HG03457 (cell line): ENCODE measurements at regions not wholly inside any gene's neighbourhood (a gene's known extent, or its start where the extent isn't known, plus 50 kb on each side); places are given as distances from the start of the nearest gene placed in this dataset.
A peak's percentile ranks its signal among the peaks of the same experiment; 100 is the strongest.
"Not testable (repeated sequence)": the region's sequence is repeated elsewhere in the genome, so short reads cannot be mapped to it uniquely, and the experiment has no call there.

ENCODE experiments used
- ATAC-seq: cut with Tn5 transposase; IDR thresholded peaks from one replicate; pipeline ENCODE4 v1.9.1; 2021; ENCODE audit warnings: moderate number of reproducible peaks; ENCODE audit not compliant: unreplicated experiment

GRCh38 chr6:62889240-62889639 is 322.0 kb upstream of the FKBP1C start:
- no peak for ATAC-seq

GRCh38 chr6:62891065-62891647 is 320.1 kb upstream of the FKBP1C start:
- ATAC-seq, result no peak

DNA sequence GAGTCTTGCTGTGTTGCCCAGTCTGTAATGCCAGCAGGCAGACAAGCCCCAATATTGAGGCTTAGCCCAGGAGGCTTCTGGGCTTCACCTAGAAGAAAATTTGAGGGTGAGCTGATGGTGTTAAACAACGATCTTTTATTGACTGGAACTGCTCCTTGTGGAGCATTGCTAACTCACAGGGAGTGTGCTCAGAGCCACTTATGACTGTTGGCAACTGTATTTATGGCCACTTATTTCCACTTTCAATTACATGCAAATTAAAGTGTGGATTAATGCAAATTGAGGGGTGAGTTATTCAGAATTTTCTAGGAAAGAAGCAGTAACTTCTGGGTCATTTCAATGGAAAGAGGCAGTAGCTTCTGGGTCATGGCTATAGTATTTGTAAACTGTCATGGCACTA is 317.2 kb upstream of the FKBP1C start:
- ATAC-seq, result no peak

DNA sequence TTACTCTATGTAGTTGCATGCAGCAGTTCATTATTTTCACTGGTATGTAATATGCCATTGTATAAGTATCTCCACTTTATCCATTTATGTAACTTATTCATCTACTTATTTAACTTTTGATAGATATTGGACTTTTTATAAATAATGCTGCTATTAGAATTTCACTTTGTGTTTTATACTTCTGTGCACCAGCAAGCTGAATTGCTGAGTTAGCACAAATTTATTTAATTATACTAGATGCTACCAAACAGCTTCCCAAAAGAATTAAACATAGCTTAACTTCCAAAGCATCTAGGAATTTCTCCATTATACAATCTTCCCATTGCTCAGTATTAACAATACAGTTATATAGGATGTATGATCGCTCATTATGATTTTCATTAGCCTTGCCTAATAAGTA is 308.0 kb upstream of the FKBP1C start:
- no peak for ATAC-seq

GRCh38 chr6:62904687-62905086 is 306.6 kb upstream of the FKBP1C start:
- no peak for ATAC-seq

DNA sequence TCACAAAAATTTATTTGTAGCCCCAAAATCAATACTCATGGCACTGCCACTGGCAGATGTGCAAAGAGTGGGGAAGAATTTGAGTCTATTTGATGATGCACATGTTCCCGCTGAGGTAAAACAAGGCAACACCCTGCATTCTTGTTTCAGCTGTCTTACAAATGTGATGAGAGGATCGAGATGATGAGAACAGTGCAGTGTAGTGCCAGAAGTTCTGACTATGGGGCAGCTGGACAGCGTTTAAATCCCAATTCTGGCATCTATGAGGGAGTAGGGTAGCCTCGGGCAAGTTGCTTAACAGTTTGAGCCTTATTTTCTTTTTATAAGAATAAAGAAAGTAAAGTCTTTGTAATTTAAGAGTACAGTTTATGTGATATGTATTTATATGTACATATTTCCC is 296.7 kb upstream of the FKBP1C start:
- no peak for ATAC-seq

DNA sequence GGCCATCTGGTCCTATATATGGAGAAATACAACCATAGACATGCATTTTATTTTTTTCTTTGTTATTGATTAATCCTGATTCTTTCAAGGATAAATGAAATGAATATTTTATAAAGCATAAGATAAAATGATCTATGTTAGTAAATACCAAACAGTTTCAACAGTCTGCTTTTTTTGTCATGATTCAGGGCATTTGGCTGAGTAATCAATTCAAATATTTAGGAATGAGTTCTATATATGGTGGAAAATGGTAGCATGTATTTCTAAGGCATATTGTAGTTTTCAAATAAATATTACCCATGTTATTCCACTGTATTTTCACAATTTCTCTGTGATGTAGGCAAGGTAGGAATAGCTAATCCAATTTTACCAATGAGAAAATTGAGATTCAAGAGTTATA is 287.5 kb upstream of the FKBP1C start:
- ATAC-seq, result no peak

- ATAC-seq, result no peak
Measured at GRCh38 chr6:62940848-62941247, 270.4 kb upstream of the FKBP1C start.

DNA sequence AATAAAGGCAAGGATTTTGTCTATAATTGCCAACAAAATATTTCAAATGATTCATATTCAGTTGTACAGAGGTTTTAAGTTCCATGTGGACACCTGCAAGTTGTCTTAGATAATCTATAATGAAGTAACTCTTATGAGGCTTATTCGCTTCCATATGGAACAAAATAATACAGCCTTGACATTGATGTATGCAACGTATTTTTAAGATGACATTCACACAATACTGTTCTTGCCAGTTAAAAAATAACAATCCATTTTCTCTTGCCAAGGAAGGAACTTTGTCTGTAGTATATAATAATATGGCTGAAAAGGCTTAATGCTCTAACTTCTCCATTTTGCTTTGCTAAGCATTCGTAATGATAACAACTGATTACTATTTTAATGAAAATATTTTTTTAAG is 269.3 kb upstream of the FKBP1C start:
- ATAC-seq, result no peak

DNA sequence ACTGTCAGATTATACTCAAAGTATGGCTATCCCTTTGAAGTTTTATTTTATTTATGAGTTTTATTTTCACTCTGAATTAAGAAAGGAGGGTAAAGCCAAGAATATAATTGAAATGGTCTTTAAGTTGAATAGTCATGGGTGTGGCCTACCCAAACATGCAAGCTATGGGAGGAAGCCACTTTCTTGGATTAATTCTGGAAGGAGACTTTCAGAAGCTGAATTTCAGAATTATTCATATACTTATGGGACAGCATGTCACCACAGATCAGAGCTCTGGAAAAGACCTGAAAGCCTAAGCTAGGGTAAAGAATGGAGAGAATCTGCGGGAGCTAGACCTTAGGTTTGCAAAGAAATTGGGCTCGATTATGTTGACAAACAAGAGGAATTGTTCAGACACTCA is 242.4 kb upstream of the FKBP1C start:
- ATAC-seq, result no peak

DNA sequence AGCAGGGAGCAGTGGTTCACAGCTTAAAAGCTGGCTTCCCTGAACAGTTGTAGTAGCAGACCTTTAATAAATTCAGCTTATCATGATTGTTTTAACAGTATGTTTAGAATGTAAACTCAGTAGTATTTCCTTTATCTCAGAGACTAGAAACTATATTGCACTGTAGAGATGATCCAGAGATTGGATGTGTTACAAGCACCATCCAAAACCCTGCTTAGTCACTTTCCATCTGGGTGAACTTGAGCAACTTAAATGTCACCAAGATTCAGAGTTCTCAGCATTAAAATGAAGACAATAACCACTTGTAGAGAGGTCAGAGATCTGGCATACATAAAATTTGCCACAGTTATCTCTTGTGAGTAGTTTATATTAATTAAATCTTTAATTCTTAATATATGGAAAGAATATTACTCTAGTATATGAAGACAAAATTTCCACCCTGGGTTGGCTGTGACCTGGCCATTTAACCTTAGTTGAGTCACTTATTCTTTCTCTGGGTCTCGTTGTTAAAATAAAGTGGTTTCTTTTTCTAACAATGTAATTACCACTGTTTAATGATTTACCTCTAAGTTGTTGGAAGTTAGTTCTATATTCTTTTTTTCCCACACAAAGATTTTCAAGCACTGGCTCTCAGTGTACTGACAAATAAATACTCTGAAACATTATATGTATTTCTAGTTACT is 239.2 kb upstream of the FKBP1C start:
- peak; percentile 41 for ATAC-seq

GRCh38 chr6:62974452-62974851 is 236.8 kb upstream of the FKBP1C start:
- ATAC-seq, result peak; percentile 54

GRCh38 chr6:62976566-62976965 is 234.7 kb upstream of the FKBP1C start:
- peak; percentile 29 for ATAC-seq

DNA sequence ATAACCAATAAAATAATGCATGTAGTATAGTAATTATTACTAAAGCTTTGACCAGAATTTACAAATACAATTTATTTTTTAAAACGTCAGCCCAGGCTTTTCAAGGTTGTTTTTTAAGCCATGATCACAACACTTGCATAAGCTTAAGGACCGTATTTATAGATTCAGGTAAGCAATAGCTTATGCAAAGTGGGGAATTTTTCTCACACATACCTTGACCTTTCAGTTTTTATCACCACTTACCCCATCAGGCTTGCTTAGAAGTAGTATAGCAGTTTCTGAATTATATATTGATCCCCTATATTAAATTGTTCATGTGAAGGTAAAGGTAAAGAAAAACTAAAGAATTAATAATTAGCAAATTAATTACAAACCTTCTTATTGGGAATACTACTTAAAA is 232.3 kb upstream of the FKBP1C start:
- no peak for ATAC-seq

GRCh38 chr6:62980093-62980492 is 231.2 kb upstream of the FKBP1C start:
- no peak for ATAC-seq

GRCh38 chr6:62980724-62981123 is 230.5 kb upstream of the FKBP1C start:
- no peak for ATAC-seq

DNA sequence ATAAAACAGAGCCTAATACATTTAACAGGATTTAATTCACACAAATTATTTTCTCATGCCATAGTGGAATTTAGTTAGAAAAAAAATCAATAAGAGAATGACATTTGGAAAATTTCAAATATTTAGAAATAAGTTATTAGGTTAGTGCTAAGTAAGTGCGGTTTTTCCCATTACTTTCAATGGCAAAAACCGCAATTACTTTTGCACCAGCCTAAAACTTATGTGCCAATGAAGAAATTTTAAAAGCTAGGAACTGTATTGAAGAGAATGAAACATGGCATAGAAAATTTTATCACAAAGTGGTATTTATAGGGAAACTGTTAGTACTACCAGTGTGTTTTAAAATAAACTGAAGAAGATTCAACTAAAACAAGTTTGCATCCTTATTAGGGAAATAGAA is 228.3 kb upstream of the FKBP1C start:
- no peak for ATAC-seq

GRCh38 chr6:62991696-62992095 is 219.6 kb upstream of the FKBP1C start:
- not testable (repeated sequence) for ATAC-seq

DNA sequence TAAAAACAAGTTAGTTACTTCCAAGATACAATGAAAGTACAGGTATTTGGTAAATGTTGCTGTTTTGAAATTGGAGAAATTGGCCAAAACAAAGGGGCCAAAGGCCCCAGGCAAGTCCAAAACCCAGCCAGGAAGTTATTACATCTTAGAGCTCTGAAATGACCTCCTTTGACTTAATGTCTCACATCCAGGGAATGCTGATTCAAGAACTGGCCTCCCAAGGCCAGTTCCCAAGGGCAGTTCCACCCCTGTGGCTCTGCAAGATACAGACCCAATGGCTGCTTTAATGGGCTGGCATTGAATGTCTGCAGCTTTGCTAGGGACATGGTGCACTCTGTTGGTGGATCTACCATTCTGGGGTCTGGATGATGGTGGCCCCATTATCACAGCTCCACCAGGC is 217.3 kb upstream of the FKBP1C start:
- ATAC-seq, result no peak

- no peak for ATAC-seq
Measured at GRCh38 chr6:62998022-62998421, 213.2 kb upstream of the FKBP1C start.

DNA sequence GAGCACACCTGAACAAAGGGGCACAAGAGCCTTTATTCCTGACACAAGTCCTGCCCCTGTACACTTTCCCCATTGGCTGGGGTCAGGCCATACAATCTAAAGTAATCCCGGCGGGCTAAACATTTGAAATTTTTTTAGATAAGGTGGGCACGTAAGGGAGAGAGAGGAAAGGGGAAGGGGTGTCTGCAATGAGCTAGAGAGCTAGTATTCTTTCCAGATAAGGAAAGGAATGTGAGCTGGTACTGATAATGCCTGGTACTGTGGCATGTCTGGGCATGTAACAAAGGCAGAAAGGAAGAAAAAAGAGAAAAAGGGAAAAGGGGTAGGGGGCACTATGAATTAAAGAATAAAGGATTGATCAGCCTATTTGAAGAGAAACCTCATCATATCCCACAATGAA is 212.0 kb upstream of the FKBP1C start:
- not testable (repeated sequence) for ATAC-seq

- no peak for ATAC-seq
Measured at GRCh38 chr6:62999796-63000195, 211.5 kb upstream of the FKBP1C start.

GRCh38 chr6:63006018-63006417 is 205.3 kb upstream of the FKBP1C start:
- ATAC-seq, result not testable (repeated sequence)
